SK-N-SH (cell line): ENCODE measurements at regions not wholly inside any gene's neighbourhood (a gene's known extent, or its start where the extent isn't known, plus 50 kb on each side); places are given as distances from the start of the nearest gene placed in this dataset.

Experiments used
- CTCF ChIA-PET: fragments of 300-600, 350-600 bp; formaldehyde crosslinking; extraction: SDS; loops from one replicate; lab custom pipeline; 2021; lab: Yijun Ruan, JAX
- POLR2A ChIA-PET: fragments of 350-600 bp; sonication (Branson Sonifier 250); formaldehyde crosslinking; extraction: SDS; loops from one replicate; lab custom pipeline; 2020; ENCODE audit warnings: antibody characterized with exemption, inconsistent platforms; lab: Yijun Ruan, JAX
- DNase-seq: peaks from one replicate; pipeline ENCODE4 v3.0.0; 2012
- H2AFZ ChIP-seq: fragments of 200-600 bp; sonication (generic); 2 replicates; pipeline ENCODE4 v1.8.1; 2016; ENCODE audit warnings: antibody characterized with exemption, mild to moderate bottlenecking, low read depth
- H3F3A ChIP-seq: fragments of 200-600 bp; sonication (generic); replicated peaks from 2 replicates; pipeline ENCODE3; 2016; ENCODE audit warnings: antibody characterized with exemption, mild to moderate bottlenecking; ENCODE audit not compliant: insufficient read depth
- H3K27ac ChIP-seq, 2 experiments: fragments of 200-500 bp in 1 of 2; fragments of 200-600 bp in 1 of 2; sonication (Bioruptor generic) in 1 of 2; sonication (generic), shearing (Covaris generic) in 1 of 2; 2 replicates each; pipeline versions ENCODE4 v1.5.1 to v1.6.1; 2014 to 2016; ENCODE audit warnings: low read depth in 2 of 2, inconsistent platforms in 1 of 2, low read length in 1 of 2, mild to moderate bottlenecking in 1 of 2, mixed read lengths in 1 of 2
- H3K27me3 ChIP-seq: fragments of 200-600 bp; sonication (generic), shearing (Covaris generic); 2 replicates; pipeline ENCODE4 v1.6.1; 2016; ENCODE audit warnings: mixed run types; ENCODE audit not compliant: insufficient read depth
- H3K36me3 ChIP-seq, 2 experiments: fragments of 200-500 bp in 1 of 2; fragments of 200-600 bp in 1 of 2; sonication (Bioruptor generic) in 1 of 2; sonication (generic) in 1 of 2; replicated peaks in 1 of 2; 2 replicates each; pipeline versions ENCODE3 to v1.5.1; 2014 to 2016; ENCODE audit warnings: low read length in 1 of 2, mild to moderate bottlenecking in 1 of 2; ENCODE audit not compliant: insufficient read depth in 2 of 2, control insufficient read depth in 1 of 2
- H3K4me1 ChIP-seq, 2 experiments: fragments of 200-500 bp in 1 of 2; fragments of 200-600 bp in 1 of 2; sonication (Bioruptor generic) in 1 of 2; sonication (generic), shearing (Covaris generic) in 1 of 2; 2 replicates each; pipeline versions ENCODE4 v1.5.1 to v1.6.1; 2014 to 2016; ENCODE audit warnings: low read depth in 1 of 2, low read length in 1 of 2, mixed run types in 1 of 2; ENCODE audit not compliant: insufficient read depth in 2 of 2, control insufficient read depth in 1 of 2
- H3K4me2 ChIP-seq: fragments of 200-600 bp; sonication (generic), shearing (Covaris generic); 2 replicates; pipeline ENCODE4 v1.6.1; 2017; ENCODE audit warnings: mixed run types
- H3K4me3 ChIP-seq, 2 experiments: fragments of 200-500 bp in 1 of 2; fragments of 200-600 bp in 1 of 2; sonication (Bioruptor generic) in 1 of 2; sonication (generic), shearing (Covaris generic) in 1 of 2; 2 replicates each; pipeline versions ENCODE4 v1.5.1 to v1.8.1; 2014 to 2016; ENCODE audit warnings: low read depth in 2 of 2, inconsistent platforms in 1 of 2, low read length in 1 of 2, mild to moderate bottlenecking in 1 of 2, mixed read lengths in 1 of 2, moderate library complexity in 1 of 2
- H3K79me2 ChIP-seq: fragments of 200-600 bp; sonication (generic); 2 replicates; pipeline ENCODE4 v1.8.1; 2017; ENCODE audit warnings: mild to moderate bottlenecking; ENCODE audit not compliant: insufficient read depth
- H3K9ac ChIP-seq: fragments of 200-600 bp; sonication (generic); 2 replicates; pipeline ENCODE4 v1.6.1; 2017; ENCODE audit warnings: mixed run types
- H3K9me2 ChIP-seq: fragments of 200-600 bp; sonication (generic); 2 replicates; pipeline ENCODE4 v1.6.1; 2017; ENCODE audit warnings: mixed run types
- H3K9me3 ChIP-seq: fragments of 200-600 bp; sonication (generic); 2 replicates; pipeline ENCODE4 v1.6.1; 2017; ENCODE audit warnings: mixed run types, mild to moderate bottlenecking, moderate library complexity
- H4K20me1 ChIP-seq: fragments of 200-600 bp; sonication (generic); 2 replicates; pipeline ENCODE4 v1.6.1; 2017; ENCODE audit warnings: mild to moderate bottlenecking, mixed run types; ENCODE audit not compliant: insufficient read depth
- ELF1 ChIP-seq: IDR thresholded peaks from 2 replicates; pipeline ENCODE4 v1.4.0; 2012
- EP300 ChIP-seq, 2 experiments: IDR thresholded peaks; 2 replicates each; pipeline versions ENCODE4 v1.4.0 to v1.6.1; 2012; ENCODE audit warnings: borderline replicate concordance in 1 of 2, low read depth in 1 of 2, low read length in 1 of 2
- FOSL2 ChIP-seq: IDR thresholded peaks from 2 replicates; pipeline ENCODE4 v1.4.0; 2012; ENCODE audit warnings: low read depth, mild to moderate bottlenecking, moderate library complexity, borderline replicate concordance
- FOXJ3 ChIP-seq: sonication (generic); formaldehyde crosslinking; IDR thresholded peaks from 2 replicates; pipeline ENCODE4 v1.5.1; 2020; ENCODE audit warnings: mild to moderate bottlenecking, missing genetic modification reagents
- GABPA ChIP-seq: IDR thresholded peaks from 2 replicates; pipeline ENCODE4 v1.4.0; 2012; ENCODE audit warnings: low read depth, mild to moderate bottlenecking
- JUND ChIP-seq: IDR thresholded peaks from 2 replicates; pipeline ENCODE4 v1.4.0; 2012
- MAX ChIP-seq: IDR thresholded peaks from 2 replicates; pipeline ENCODE4 v1.4.0; 2012; ENCODE audit warnings: low read depth
- MEF2A ChIP-seq: IDR thresholded peaks from 2 replicates; pipeline ENCODE4 v1.4.0; 2012; ENCODE audit warnings: low read depth, borderline replicate concordance
- NFIC ChIP-seq: IDR thresholded peaks from 2 replicates; pipeline ENCODE4 v1.4.0; 2012; ENCODE audit warnings: borderline replicate concordance
- NRF1 ChIP-seq: IDR thresholded peaks from 2 replicates; pipeline ENCODE4 v1.6.1; 2012; ENCODE audit warnings: low read depth, mild to moderate bottlenecking, low read length
- POLR2AphosphoS5 ChIP-seq: IDR thresholded peaks from 2 replicates; pipeline ENCODE4 v1.6.1; 2012; ENCODE audit warnings: low read depth, low read length
- RCOR1 ChIP-seq: fragments of 150-350 bp; IDR thresholded peaks from 2 replicates; pipeline ENCODE4 v1.6.1; 2017; ENCODE audit warnings: antibody characterized with exemption, low read length
- REST ChIP-seq: IDR thresholded peaks from 2 replicates; pipeline ENCODE4 v1.6.1; 2012; ENCODE audit warnings: mild to moderate bottlenecking, low read depth, low read length, moderate library complexity
- RXRA ChIP-seq: IDR thresholded peaks from 2 replicates; pipeline ENCODE4 v1.4.0; 2012; ENCODE audit warnings: low read depth, mild to moderate bottlenecking, borderline replicate concordance
- SMC3 ChIP-seq: IDR thresholded peaks from 2 replicates; pipeline ENCODE4 v1.6.1; 2012; ENCODE audit warnings: low read depth, low read length, improper control_type of control experiment
- TAF1 ChIP-seq: IDR thresholded peaks from 2 replicates; pipeline ENCODE4 v1.6.1; 2012; ENCODE audit warnings: low read depth, mild to moderate bottlenecking, low read length, moderate library complexity, borderline replicate concordance
- TCF12 ChIP-seq: IDR thresholded peaks from 2 replicates; pipeline ENCODE4 v1.4.0; 2012
- USF1 ChIP-seq: IDR thresholded peaks from 2 replicates; pipeline ENCODE4 v1.4.0; 2012; ENCODE audit warnings: low read depth, borderline replicate concordance
- ZBTB33 ChIP-seq: IDR thresholded peaks from 2 replicates; pipeline ENCODE4 v1.4.0; 2012; ENCODE audit warnings: low read depth, borderline replicate concordance
- WGBS: methylation state at CpG from one replicate; pipeline ENCODE4 v1.1.6; 2017; ENCODE audit warnings: low lambda C conversion rate; 5-methylcytosine and 5-hydroxymethylcytosine counted together

- Histone ChIP-seq H3K36me3 (no peaks in the 10 kb centered on the region), H3K4me2 (peak overlapping the region; percentile 42; the same call in 1 of the 2 replicates), H4K20me1 (no peaks in the 10 kb centered on the region), H3K9me2 (no peaks in the 10 kb centered on the region), H2AFZ (no peak overlapping the region), H3K4me3 (no peak overlapping the region), H3K9ac (no peak overlapping the region), H3F3A (peaks cover 35% of the 10 kb centered on the region), H3K79me2 (no peaks in the 10 kb centered on the region), H3K9me3 (no peaks in the 10 kb centered on the region; the same call in 1 of the 2 replicates), H3K27me3 (no peaks in the 10 kb centered on the region), H3K4me1 (peaks cover 17 to 30% of the 10 kb centered on the region in 2 experiments; a peak in 3 of 4 replicates), H3K27ac (peak overlapping the region; percentile 87 to 94)
- no peak for DNase-seq
- ChIA-PET POLR2A (no interaction called here), CTCF (interaction anchor here (0.7 to 5.0 kb wide), 8 partner anchors 10 to 462 kb away, joined by 3 to 27 read pairs (median 4); no protein-coding TSS in a partner anchor)
- no peak for TF ChIP-seq RXRA
- peak; percentile 9; the same call in 1 of the 2 replicates for TF ChIP-seq NFIC
- 84% methylated on average over 9 of the region's 9 CpGs for WGBS
Observed at GRCh38 chr3:150238048-150238802, 169.9 kb upstream of the TSC22D2 start.

- CTCF ChIA-PET: interaction anchor here (1.5 to 2.1 kb wide), 2 partner anchors 10 to 258 kb away, joined by 4 to 7 read pairs; no protein-coding TSS in a partner anchor
- Histone ChIP-seq H3K36me3 (no peaks in the 10 kb centered on the region), H3K79me2 (no peaks in the 10 kb centered on the region), H3K4me1 (peaks cover 14 to 29% of the 10 kb centered on the region in 2 experiments; a peak in 3 of 4 replicates), H3K4me3 (no peak overlapping the region), H3K9me3 (no peaks in the 10 kb centered on the region; the same call in 1 of the 2 replicates), H3K9me2 (no peaks in the 10 kb centered on the region), H3K27ac (peak overlapping the region; percentile 87 to 94), H3K27me3 (no peaks in the 10 kb centered on the region), H2AFZ (no peak overlapping the region), H4K20me1 (no peaks in the 10 kb centered on the region), H3F3A (peaks cover 35% of the 10 kb centered on the region), H3K4me2 (peak overlapping the region; percentile 42), H3K9ac (peak overlapping the region; percentile 27; the same call in 1 of the 2 replicates)
- 31% methylated on average over 3 of the region's 3 CpGs for WGBS
- POLR2A ChIA-PET: no interaction called here
- DNase-seq: no peak
- TF ChIP-seq NFIC (peak; percentile 99), FOXJ3 (CRISPR knock-in tag) (no peak), ELF1 (0 out of 2 replicates have a peak, but pooled peaks have one; percentile 37), MEF2A (peak; percentile 88), FOSL2 (peak; percentile 96), REST (peak; percentile 62), TAF1 (no peak), GABPA (peak; percentile 34; the same call in 1 of the 2 replicates), USF1 (peak; percentile 20; the same call in 1 of the 2 replicates), NRF1 (no peak), SMC3 (no peak), RCOR1 (no peak; the same call in 1 of the 2 replicates), POLR2AphosphoS5 (peak; percentile 78; the same call in 1 of the 2 replicates), RXRA (peak; percentile 100), JUND (peak; percentile 97), ZBTB33 (peak; percentile 89), MAX (peak; percentile 66; the same call in 1 of the 2 replicates), TCF12 (peak; percentile 97), EP300 (IDR thresholded peaks at IDR 0.05; ENCODE audit: borderline replicate concordance in 1 of 2, low read depth in 1 of 2, low read length in 1 of 2) (peak in 1 of 2 experiments; percentile 95; a peak in 2 of 4 replicates)
Observed at GRCh38 chr3:150237490-150237889, 170.6 kb upstream of the TSC22D2 start.
